SK-N-SH (cell line): ENCODE measurements at regions not wholly inside any gene's neighbourhood (a gene's known extent, or its start where the extent isn't known, plus 50 kb on each side); places are given as distances from the start of the nearest gene placed in this dataset.

ENCODE experiments used
- CTCF ChIA-PET: fragments of 300-600, 350-600 bp; formaldehyde crosslinking; extraction: SDS; loops from one replicate; lab custom pipeline; 2021; lab: Yijun Ruan, JAX
- POLR2A ChIA-PET: fragments of 350-600 bp; sonication (Branson Sonifier 250); formaldehyde crosslinking; extraction: SDS; loops from one replicate; lab custom pipeline; 2020; ENCODE audit warnings: antibody characterized with exemption, inconsistent platforms; lab: Yijun Ruan, JAX
- DNase-seq: peaks from one replicate; pipeline ENCODE4 v3.0.0; 2012
- H2AFZ ChIP-seq: fragments of 200-600 bp; sonication (generic); 2 replicates; pipeline ENCODE4 v1.8.1; 2016; ENCODE audit warnings: antibody characterized with exemption, mild to moderate bottlenecking, low read depth
- H3F3A ChIP-seq: fragments of 200-600 bp; sonication (generic); replicated peaks from 2 replicates; pipeline ENCODE3; 2016; ENCODE audit warnings: antibody characterized with exemption, mild to moderate bottlenecking; ENCODE audit not compliant: insufficient read depth
- H3K27ac ChIP-seq, 2 experiments: fragments of 200-500 bp in 1 of 2; fragments of 200-600 bp in 1 of 2; sonication (Bioruptor generic) in 1 of 2; sonication (generic), shearing (Covaris generic) in 1 of 2; 2 replicates each; pipeline versions ENCODE4 v1.5.1 to v1.6.1; 2014 to 2016; ENCODE audit warnings: low read depth in 2 of 2, inconsistent platforms in 1 of 2, low read length in 1 of 2, mild to moderate bottlenecking in 1 of 2, mixed read lengths in 1 of 2
- H3K27me3 ChIP-seq: fragments of 200-600 bp; sonication (generic), shearing (Covaris generic); 2 replicates; pipeline ENCODE4 v1.6.1; 2016; ENCODE audit warnings: mixed run types; ENCODE audit not compliant: insufficient read depth
- H3K36me3 ChIP-seq, 2 experiments: fragments of 200-500 bp in 1 of 2; fragments of 200-600 bp in 1 of 2; sonication (Bioruptor generic) in 1 of 2; sonication (generic) in 1 of 2; replicated peaks in 1 of 2; 2 replicates each; pipeline versions ENCODE3 to v1.5.1; 2014 to 2016; ENCODE audit warnings: low read length in 1 of 2, mild to moderate bottlenecking in 1 of 2; ENCODE audit not compliant: insufficient read depth in 2 of 2, control insufficient read depth in 1 of 2
- H3K4me1 ChIP-seq, 2 experiments: fragments of 200-500 bp in 1 of 2; fragments of 200-600 bp in 1 of 2; sonication (Bioruptor generic) in 1 of 2; sonication (generic), shearing (Covaris generic) in 1 of 2; 2 replicates each; pipeline versions ENCODE4 v1.5.1 to v1.6.1; 2014 to 2016; ENCODE audit warnings: low read depth in 1 of 2, low read length in 1 of 2, mixed run types in 1 of 2; ENCODE audit not compliant: insufficient read depth in 2 of 2, control insufficient read depth in 1 of 2
- H3K4me2 ChIP-seq: fragments of 200-600 bp; sonication (generic), shearing (Covaris generic); 2 replicates; pipeline ENCODE4 v1.6.1; 2017; ENCODE audit warnings: mixed run types
- H3K4me3 ChIP-seq, 2 experiments: fragments of 200-500 bp in 1 of 2; fragments of 200-600 bp in 1 of 2; sonication (Bioruptor generic) in 1 of 2; sonication (generic), shearing (Covaris generic) in 1 of 2; 2 replicates each; pipeline versions ENCODE4 v1.5.1 to v1.8.1; 2014 to 2016; ENCODE audit warnings: low read depth in 2 of 2, inconsistent platforms in 1 of 2, low read length in 1 of 2, mild to moderate bottlenecking in 1 of 2, mixed read lengths in 1 of 2, moderate library complexity in 1 of 2
- H3K79me2 ChIP-seq: fragments of 200-600 bp; sonication (generic); 2 replicates; pipeline ENCODE4 v1.8.1; 2017; ENCODE audit warnings: mild to moderate bottlenecking; ENCODE audit not compliant: insufficient read depth
- H3K9ac ChIP-seq: fragments of 200-600 bp; sonication (generic); 2 replicates; pipeline ENCODE4 v1.6.1; 2017; ENCODE audit warnings: mixed run types
- H3K9me2 ChIP-seq: fragments of 200-600 bp; sonication (generic); 2 replicates; pipeline ENCODE4 v1.6.1; 2017; ENCODE audit warnings: mixed run types
- H3K9me3 ChIP-seq: fragments of 200-600 bp; sonication (generic); 2 replicates; pipeline ENCODE4 v1.6.1; 2017; ENCODE audit warnings: mixed run types, mild to moderate bottlenecking, moderate library complexity
- H4K20me1 ChIP-seq: fragments of 200-600 bp; sonication (generic); 2 replicates; pipeline ENCODE4 v1.6.1; 2017; ENCODE audit warnings: mild to moderate bottlenecking, mixed run types; ENCODE audit not compliant: insufficient read depth
- ELF1 ChIP-seq: IDR thresholded peaks from 2 replicates; pipeline ENCODE4 v1.4.0; 2012
- FOXJ3 ChIP-seq: sonication (generic); formaldehyde crosslinking; IDR thresholded peaks from 2 replicates; pipeline ENCODE4 v1.5.1; 2020; ENCODE audit warnings: mild to moderate bottlenecking, missing genetic modification reagents
- GABPA ChIP-seq: IDR thresholded peaks from 2 replicates; pipeline ENCODE4 v1.4.0; 2012; ENCODE audit warnings: low read depth, mild to moderate bottlenecking
- MXI1 ChIP-seq: IDR thresholded peaks from 2 replicates; pipeline ENCODE4 v1.6.1; 2012; ENCODE audit warnings: mild to moderate bottlenecking, low read depth, low read length, improper control_type of control experiment
- POLR2AphosphoS5 ChIP-seq: IDR thresholded peaks from 2 replicates; pipeline ENCODE4 v1.6.1; 2012; ENCODE audit warnings: low read depth, low read length
- RAD21 ChIP-seq: IDR thresholded peaks from 2 replicates; pipeline ENCODE4 v1.6.1; 2012; ENCODE audit warnings: mild to moderate bottlenecking, low read length
- RFX5 ChIP-seq: IDR thresholded peaks from 2 replicates; pipeline ENCODE4 v1.6.1; 2012; ENCODE audit warnings: mild to moderate bottlenecking, improper control_type of control experiment, low read length
- RXRA ChIP-seq: IDR thresholded peaks from 2 replicates; pipeline ENCODE4 v1.4.0; 2012; ENCODE audit warnings: low read depth, mild to moderate bottlenecking, borderline replicate concordance
- SIN3A ChIP-seq: IDR thresholded peaks from 2 replicates; pipeline ENCODE4 v1.6.1; 2012; ENCODE audit warnings: low read depth, mild to moderate bottlenecking, low read length, moderate library complexity, borderline replicate concordance
- SMC3 ChIP-seq: IDR thresholded peaks from 2 replicates; pipeline ENCODE4 v1.6.1; 2012; ENCODE audit warnings: low read depth, low read length, improper control_type of control experiment
- USF1 ChIP-seq: IDR thresholded peaks from 2 replicates; pipeline ENCODE4 v1.4.0; 2012; ENCODE audit warnings: low read depth, borderline replicate concordance
- YY1 ChIP-seq: IDR thresholded peaks from 2 replicates; pipeline ENCODE4 v1.4.0; 2012; ENCODE audit warnings: low read depth, mild to moderate bottlenecking
- WGBS: methylation state at CpG from one replicate; pipeline ENCODE4 v1.1.6; 2017; ENCODE audit warnings: low lambda C conversion rate; 5-methylcytosine and 5-hydroxymethylcytosine counted together
- TF ChIP-seq, protein P1 (sequence below): fragments of 200-600 bp; sonication (generic); IDR thresholded peaks from 2 replicates; pipeline ENCODE4 v1.6.1; 2017; ENCODE audit warnings: antibody characterized with exemption, mild to moderate bottlenecking, moderate library complexity
- TF ChIP-seq, protein P2 (sequence below): fragments of 150-350 bp; IDR thresholded peaks from 2 replicates; pipeline ENCODE4 v1.6.1; 2016; ENCODE audit warnings: mild to moderate bottlenecking, low read depth, low read length

DNA sequence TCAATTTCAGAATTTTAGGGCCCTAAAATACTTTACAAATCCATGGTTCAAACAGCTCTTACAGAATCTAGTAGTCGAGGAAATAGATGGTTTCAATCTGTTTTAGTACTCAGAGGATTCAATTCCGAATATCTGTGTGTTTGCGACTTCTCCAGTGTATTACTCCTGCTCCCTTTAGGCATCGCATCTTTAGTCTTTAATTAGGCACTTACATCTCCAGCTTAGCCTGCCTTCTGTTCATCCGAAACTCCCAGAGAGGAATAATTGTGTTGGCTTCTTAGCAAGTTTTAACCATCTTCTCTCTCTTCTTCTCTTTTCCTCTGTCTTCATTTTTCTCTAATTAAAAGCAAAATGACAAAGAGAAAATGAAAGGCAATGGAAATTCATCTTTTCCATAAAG is 1901.3 kb upstream of the TENM3 start:
- Histone ChIP-seq H3K9me2 (no peaks in the 10 kb centered on the region), H3K9me3 (no peaks in the 10 kb centered on the region), H3K27ac (no peak overlapping the region), H3K9ac (no peak overlapping the region), H3K4me3 (no peak overlapping the region), H3K27me3 (no peaks in the 10 kb centered on the region), H3K36me3 (no peaks in the 10 kb centered on the region), H3K4me2 (no peak overlapping the region), H4K20me1 (no peaks in the 10 kb centered on the region), H3F3A (no peaks in the 10 kb centered on the region), H2AFZ (no peak overlapping the region), H3K4me1 (no peaks in the 10 kb centered on the region), H3K79me2 (no peaks in the 10 kb centered on the region)
- no peak for DNase-seq
- TF ChIP-seq RXRA: no peak
- POLR2A ChIA-PET: no interaction called here
- CTCF ChIA-PET: no interaction called here
- WGBS: under 1% methylated on average over 5 of the region's 5 CpGs

GRCh38 chr4:180350901-180351300 is 1892.3 kb upstream of the TENM3 start:
- Histone ChIP-seq H3K27ac (no peak overlapping the region), H3K9ac (no peak overlapping the region), H2AFZ (no peak overlapping the region), H3K4me3 (no peak overlapping the region), H3F3A (no peaks in the 10 kb centered on the region), H3K27me3 (no peaks in the 10 kb centered on the region), H3K9me2 (no peaks in the 10 kb centered on the region), H3K4me2 (no peak overlapping the region), H3K9me3 (no peaks in the 10 kb centered on the region), H3K36me3 (no peaks in the 10 kb centered on the region), H4K20me1 (no peaks in the 10 kb centered on the region), H3K4me1 (no peaks in the 10 kb centered on the region), H3K79me2 (no peaks in the 10 kb centered on the region)
- TF ChIP-seq USF1 (no peak), SMC3 (no peak), RAD21 (no peak), GABPA (no peak), FOXJ3 (CRISPR knock-in tag) (no peak), RFX5 (no peak), ELF1 (no peak), SIN3A (no peak), MXI1 (no peak), POLR2AphosphoS5 (no peak), YY1 (no peak)
- TF ChIP-seq, protein P1, sequence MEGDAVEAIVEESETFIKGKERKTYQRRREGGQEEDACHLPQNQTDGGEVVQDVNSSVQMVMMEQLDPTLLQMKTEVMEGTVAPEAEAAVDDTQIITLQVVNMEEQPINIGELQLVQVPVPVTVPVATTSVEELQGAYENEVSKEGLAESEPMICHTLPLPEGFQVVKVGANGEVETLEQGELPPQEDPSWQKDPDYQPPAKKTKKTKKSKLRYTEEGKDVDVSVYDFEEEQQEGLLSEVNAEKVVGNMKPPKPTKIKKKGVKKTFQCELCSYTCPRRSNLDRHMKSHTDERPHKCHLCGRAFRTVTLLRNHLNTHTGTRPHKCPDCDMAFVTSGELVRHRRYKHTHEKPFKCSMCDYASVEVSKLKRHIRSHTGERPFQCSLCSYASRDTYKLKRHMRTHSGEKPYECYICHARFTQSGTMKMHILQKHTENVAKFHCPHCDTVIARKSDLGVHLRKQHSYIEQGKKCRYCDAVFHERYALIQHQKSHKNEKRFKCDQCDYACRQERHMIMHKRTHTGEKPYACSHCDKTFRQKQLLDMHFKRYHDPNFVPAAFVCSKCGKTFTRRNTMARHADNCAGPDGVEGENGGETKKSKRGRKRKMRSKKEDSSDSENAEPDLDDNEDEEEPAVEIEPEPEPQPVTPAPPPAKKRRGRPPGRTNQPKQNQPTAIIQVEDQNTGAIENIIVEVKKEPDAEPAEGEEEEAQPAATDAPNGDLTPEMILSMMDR: no peak
- TF ChIP-seq, protein P2, sequence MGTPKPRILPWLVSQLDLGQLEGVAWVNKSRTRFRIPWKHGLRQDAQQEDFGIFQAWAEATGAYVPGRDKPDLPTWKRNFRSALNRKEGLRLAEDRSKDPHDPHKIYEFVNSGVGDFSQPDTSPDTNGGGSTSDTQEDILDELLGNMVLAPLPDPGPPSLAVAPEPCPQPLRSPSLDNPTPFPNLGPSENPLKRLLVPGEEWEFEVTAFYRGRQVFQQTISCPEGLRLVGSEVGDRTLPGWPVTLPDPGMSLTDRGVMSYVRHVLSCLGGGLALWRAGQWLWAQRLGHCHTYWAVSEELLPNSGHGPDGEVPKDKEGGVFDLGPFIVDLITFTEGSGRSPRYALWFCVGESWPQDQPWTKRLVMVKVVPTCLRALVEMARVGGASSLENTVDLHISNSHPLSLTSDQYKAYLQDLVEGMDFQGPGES: no peak
- ChIA-PET POLR2A (no interaction called here), CTCF (interaction anchor here (1.5 kb wide), 1 partner anchor 10 kb away, joined by 3 read pairs; no protein-coding TSS in a partner anchor)
- WGBS: 3% methylated on average over 2 of the region's 2 CpGs
- DNase-seq: no peak
